ENCODE measurements at regions not wholly inside any gene's neighbourhood (a gene's known extent, or its start where the extent isn't known, plus 50 kb on each side); places are given as distances from the start of the nearest gene placed in this dataset.

- no CpG with 5 or more reads among the region's 1 CpG for WGBS (ENCODE audit: extremely low coverage, insufficient coverage, insufficient read length)
- Histone ChIP-seq H3K4me3 (ENCODE audit: low read depth, low read length) (no peak overlapping the region), H3K27ac (ENCODE audit: low read depth, low read length) (no peak overlapping the region), H2BK5ac (ENCODE audit: low read depth, low read length, poor library complexity) (no peak overlapping the region), H3K4ac (ENCODE audit: low read depth, low read length) (no peak overlapping the region), H3K23ac (ENCODE audit: low read length) (no peak overlapping the region), H3K14ac (ENCODE audit: low read length) (no peak overlapping the region), H3K4me1 (ENCODE audit: control insufficient read depth in 1 of 2, insufficient read depth in 2 of 2, low read length in 2 of 2) (no peaks in the 10 kb centered on the region), H3K4me2 (ENCODE audit: low read length) (no peak overlapping the region), H3K36me3 (ENCODE audit: control insufficient read depth in 1 of 2, insufficient read depth in 2 of 2, low read length in 2 of 2) (no peaks in the 10 kb centered on the region), H4K91ac (ENCODE audit: low read depth, low read length) (no peak overlapping the region), H3K79me1 (ENCODE audit: low read length) (no peaks in the 10 kb centered on the region), H2AFZ (ENCODE audit: insufficient read depth, low read length, poor library complexity) (no peak overlapping the region), H2BK12ac (ENCODE audit: low read length) (no peak overlapping the region), H3K9me3 (ENCODE audit: insufficient read depth, low read depth, low read length) (no peaks in the 10 kb centered on the region), H3K9ac (ENCODE audit: low read length) (no peak overlapping the region), H4K8ac (ENCODE audit: low read depth, low read length) (no peak overlapping the region), H3K18ac (ENCODE audit: low read length) (no peak overlapping the region), H2AK5ac (ENCODE audit: low read length) (no peak overlapping the region), H4K12ac (ENCODE audit: low read depth, low read length) (no peak overlapping the region), H2BK120ac (ENCODE audit: insufficient read depth, low read length, poor library complexity) (no peak overlapping the region), H3K27me3 (ENCODE audit: insufficient read depth, low read length) (no peaks in the 10 kb centered on the region), H3K79me2 (ENCODE audit: control insufficient read depth, insufficient read depth, low read length, poor library complexity) (no peaks in the 10 kb centered on the region)
- no peak for DNase-seq
Observed at GRCh38 chr9:119701651-119702050, 332.4 kb upstream of the BRINP1 start.

DNA sequence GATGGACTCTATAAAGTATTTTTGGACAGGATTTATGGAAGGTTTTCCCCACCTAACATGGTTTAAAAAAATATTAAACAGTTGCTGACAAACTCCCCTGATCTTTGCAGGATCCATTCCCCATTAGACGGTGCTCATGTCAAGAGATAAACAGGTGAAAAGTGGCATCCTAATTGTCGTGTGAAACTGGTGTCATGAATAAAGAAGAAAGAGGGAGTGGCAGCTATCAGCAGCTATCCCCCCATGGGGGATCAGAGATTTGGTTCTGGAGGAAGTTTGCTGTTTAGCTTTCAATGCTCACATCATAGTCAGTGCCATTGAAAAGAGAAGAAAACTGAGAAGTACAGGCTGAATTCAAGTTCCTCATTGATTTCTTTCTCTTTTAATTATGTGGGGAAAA is 329.3 kb upstream of the BRINP1 start:
- Histone ChIP-seq H4K8ac (ENCODE audit: low read depth, low read length) (no peak overlapping the region), H3K79me1 (ENCODE audit: low read length) (no peaks in the 10 kb centered on the region), H3K4ac (ENCODE audit: low read depth, low read length) (no peak overlapping the region), H3K4me2 (ENCODE audit: low read length) (no peak overlapping the region), H4K12ac (ENCODE audit: low read depth, low read length) (no peak overlapping the region), H3K9me3 (ENCODE audit: insufficient read depth, low read depth, low read length) (no peaks in the 10 kb centered on the region), H2BK12ac (ENCODE audit: low read length) (no peak overlapping the region), H3K23ac (ENCODE audit: low read length) (no peak overlapping the region), H3K9ac (ENCODE audit: low read length) (no peak overlapping the region), H3K27ac (ENCODE audit: low read depth, low read length) (no peak overlapping the region), H2AK5ac (ENCODE audit: low read length) (no peak overlapping the region), H2AFZ (ENCODE audit: insufficient read depth, low read length, poor library complexity) (no peak overlapping the region), H3K79me2 (ENCODE audit: control insufficient read depth, insufficient read depth, low read length, poor library complexity) (no peaks in the 10 kb centered on the region), H3K14ac (ENCODE audit: low read length) (no peak overlapping the region), H2BK120ac (ENCODE audit: insufficient read depth, low read length, poor library complexity) (no peak overlapping the region), H3K27me3 (ENCODE audit: insufficient read depth, low read length) (no peaks in the 10 kb centered on the region), H3K18ac (ENCODE audit: low read length) (no peak overlapping the region), H3K4me3 (ENCODE audit: low read depth, low read length) (no peak overlapping the region), H4K91ac (ENCODE audit: low read depth, low read length) (no peak overlapping the region), H3K4me1 (ENCODE audit: control insufficient read depth in 1 of 2, insufficient read depth in 2 of 2, low read length in 2 of 2) (no peaks in the 10 kb centered on the region), H3K36me3 (ENCODE audit: control insufficient read depth in 1 of 2, insufficient read depth in 2 of 2, low read length in 2 of 2) (no peaks in the 10 kb centered on the region), H2BK5ac (ENCODE audit: low read depth, low read length, poor library complexity) (no peak overlapping the region)
- no peak for DNase-seq
- WGBS (ENCODE audit: extremely low coverage, insufficient coverage, insufficient read length), result no CpG with 5 or more reads among the region's 2 CpGs

DNA sequence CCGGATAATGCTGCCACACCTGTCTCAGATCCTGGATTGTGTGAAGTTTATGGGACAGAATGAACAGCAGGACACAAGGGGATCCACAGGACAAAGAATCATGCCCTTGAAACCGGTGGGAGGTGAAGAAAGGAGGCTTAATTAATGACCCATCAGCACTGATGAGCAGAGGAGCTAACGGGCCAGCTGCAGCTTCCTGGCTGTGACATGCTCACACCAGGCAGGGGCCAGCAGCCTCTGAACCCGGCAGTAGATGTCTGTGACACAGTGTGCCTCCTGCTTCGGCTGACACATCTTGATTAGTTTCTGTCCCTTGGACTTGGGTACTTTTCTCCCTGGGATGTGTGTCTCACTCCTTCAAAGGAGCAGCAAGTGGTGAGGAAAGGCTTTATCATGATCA is 328.8 kb upstream of the BRINP1 start:
- Histone ChIP-seq H2AK5ac (ENCODE audit: low read length) (no peak overlapping the region), H3K9me3 (ENCODE audit: insufficient read depth, low read depth, low read length) (no peaks in the 10 kb centered on the region), H2BK12ac (ENCODE audit: low read length) (no peak overlapping the region), H3K27me3 (ENCODE audit: insufficient read depth, low read length) (no peaks in the 10 kb centered on the region), H3K36me3 (ENCODE audit: control insufficient read depth in 1 of 2, insufficient read depth in 2 of 2, low read length in 2 of 2) (no peaks in the 10 kb centered on the region), H3K18ac (ENCODE audit: low read length) (no peak overlapping the region), H3K14ac (ENCODE audit: low read length) (no peak overlapping the region), H3K4me3 (ENCODE audit: low read depth, low read length) (no peak overlapping the region), H3K9ac (ENCODE audit: low read length) (no peak overlapping the region), H4K91ac (ENCODE audit: low read depth, low read length) (no peak overlapping the region), H4K12ac (ENCODE audit: low read depth, low read length) (no peak overlapping the region), H3K23ac (ENCODE audit: low read length) (no peak overlapping the region), H3K4me1 (ENCODE audit: control insufficient read depth in 1 of 2, insufficient read depth in 2 of 2, low read length in 2 of 2) (no peaks in the 10 kb centered on the region), H3K27ac (ENCODE audit: low read depth, low read length) (no peak overlapping the region), H2AFZ (ENCODE audit: insufficient read depth, low read length, poor library complexity) (no peak overlapping the region), H3K79me1 (ENCODE audit: low read length) (no peaks in the 10 kb centered on the region), H3K4ac (ENCODE audit: low read depth, low read length) (no peak overlapping the region), H3K79me2 (ENCODE audit: control insufficient read depth, insufficient read depth, low read length, poor library complexity) (no peaks in the 10 kb centered on the region), H4K8ac (ENCODE audit: low read depth, low read length) (no peak overlapping the region), H3K4me2 (ENCODE audit: low read length) (no peak overlapping the region), H2BK5ac (ENCODE audit: low read depth, low read length, poor library complexity) (no peak overlapping the region), H2BK120ac (ENCODE audit: insufficient read depth, low read length, poor library complexity) (no peak overlapping the region)
- no peak for DNase-seq
- WGBS (ENCODE audit: extremely low coverage, insufficient coverage, insufficient read length), result no CpG with 5 or more reads among the region's 5 CpGs

DNA sequence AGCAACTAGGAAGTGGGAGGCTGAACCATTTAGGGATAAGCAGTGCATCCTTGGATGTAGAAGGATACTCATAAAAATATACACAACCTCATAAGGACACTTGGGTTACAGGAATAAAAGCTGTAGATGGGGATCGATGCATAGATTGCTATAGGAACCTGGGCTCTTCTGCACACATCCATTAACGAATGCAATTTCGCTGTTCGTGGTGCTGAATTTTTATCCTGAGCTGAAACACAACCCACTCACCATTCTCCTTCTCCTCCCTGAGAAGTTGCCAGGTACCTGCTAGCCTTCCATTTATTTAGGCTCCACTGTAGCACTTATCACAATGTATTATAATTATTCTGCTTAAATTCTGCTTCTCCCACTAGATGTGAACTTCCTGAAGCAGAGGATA is 320.6 kb upstream of the BRINP1 start:
- Histone ChIP-seq H4K12ac (ENCODE audit: low read depth, low read length) (no peak overlapping the region), H3K36me3 (ENCODE audit: control insufficient read depth in 1 of 2, insufficient read depth in 2 of 2, low read length in 2 of 2) (no peaks in the 10 kb centered on the region), H3K4ac (ENCODE audit: low read depth, low read length) (no peak overlapping the region), H3K9me3 (ENCODE audit: insufficient read depth, low read depth, low read length) (no peaks in the 10 kb centered on the region), H3K27me3 (ENCODE audit: insufficient read depth, low read length) (no peaks in the 10 kb centered on the region), H3K4me2 (ENCODE audit: low read length) (no peak overlapping the region), H3K18ac (ENCODE audit: low read length) (no peak overlapping the region), H2AFZ (ENCODE audit: insufficient read depth, low read length, poor library complexity) (no peak overlapping the region), H3K23ac (ENCODE audit: low read length) (no peak overlapping the region), H2BK12ac (ENCODE audit: low read length) (no peak overlapping the region), H3K9ac (ENCODE audit: low read length) (no peak overlapping the region), H4K91ac (ENCODE audit: low read depth, low read length) (no peak overlapping the region), H3K79me2 (ENCODE audit: control insufficient read depth, insufficient read depth, low read length, poor library complexity) (no peaks in the 10 kb centered on the region), H2AK5ac (ENCODE audit: low read length) (no peak overlapping the region), H3K79me1 (ENCODE audit: low read length) (no peaks in the 10 kb centered on the region), H2BK5ac (ENCODE audit: low read depth, low read length, poor library complexity) (no peak overlapping the region), H3K4me3 (ENCODE audit: low read depth, low read length) (no peak overlapping the region), H3K27ac (ENCODE audit: low read depth, low read length) (no peak overlapping the region), H4K8ac (ENCODE audit: low read depth, low read length) (no peak overlapping the region), H3K4me1 (ENCODE audit: control insufficient read depth in 1 of 2, insufficient read depth in 2 of 2, low read length in 2 of 2) (no peaks in the 10 kb centered on the region), H2BK120ac (ENCODE audit: insufficient read depth, low read length, poor library complexity) (no peak overlapping the region), H3K14ac (ENCODE audit: low read length) (no peak overlapping the region)
- no CpG with 5 or more reads among the region's 4 CpGs for WGBS (ENCODE audit: extremely low coverage, insufficient coverage, insufficient read length)
- DNase-seq, result no peak

All from trophoblast cell (in vitro differentiated cells and primary cell).